ENCODE measurements at regions not wholly inside any gene's neighbourhood (a gene's known extent, or its start where the extent isn't known, plus 50 kb on each side); places are given as distances from the start of the nearest gene placed in this dataset.

GRCh38 chr5:167678481-167678880, 613.0 kb upstream of the WWC1 start:
- peak; percentile 46 for DNase-seq (ENCODE audit: low spot score)
- no peak for FAIRE-seq

- FAIRE-seq (peak; percentile 73), DNase-seq (ENCODE audit: low spot score) (peak; percentile 31)
Observed at GRCh38 chr5:167684251-167684650, 607.2 kb upstream of the WWC1 start.

GRCh38 chr5:167688341-167689130, 602.9 kb upstream of the WWC1 start:
- peak; percentile 80 for DNase-seq (ENCODE audit: low spot score)
- FAIRE-seq: peak; percentile 93

DNA sequence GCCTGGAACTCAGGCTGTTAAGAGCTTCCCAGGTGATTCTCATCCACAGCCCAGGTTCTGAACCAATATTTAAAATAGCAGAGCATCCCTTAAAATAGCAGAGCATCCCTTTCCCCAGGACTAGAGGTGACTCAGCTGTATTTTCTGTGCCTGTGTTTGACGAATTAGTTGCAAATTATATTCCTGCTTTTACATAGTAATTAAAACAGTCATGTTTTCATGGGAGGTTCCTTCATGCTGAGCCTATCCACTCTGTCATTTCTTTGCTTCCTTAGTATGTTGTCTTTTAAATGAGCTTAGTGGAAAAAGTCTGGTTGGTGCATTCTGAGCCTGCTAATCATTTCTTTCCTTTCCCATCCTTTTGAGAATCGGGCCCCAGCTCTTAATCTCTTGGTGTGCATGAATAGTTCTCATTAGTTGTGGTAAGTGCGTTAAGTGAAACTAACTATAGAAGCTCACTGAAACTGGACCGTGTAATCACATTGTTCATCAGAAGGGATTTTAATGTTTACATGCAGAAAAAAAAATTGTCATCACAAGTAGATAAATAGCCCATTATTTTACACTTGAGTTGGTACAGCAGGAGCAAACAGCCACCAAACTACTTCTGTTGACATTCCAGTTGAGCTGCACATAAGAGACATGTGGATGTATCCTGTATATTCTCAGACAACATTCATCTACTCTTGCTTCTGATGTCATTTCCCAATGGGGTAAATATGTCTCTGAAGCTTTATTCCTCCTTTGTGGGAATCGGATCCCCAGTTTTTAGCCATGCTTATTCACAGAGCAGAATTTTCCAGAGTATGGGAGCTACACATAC, 596.9 kb upstream of the WWC1 start:
- DNase-seq (ENCODE audit: low spot score) (no peak), FAIRE-seq (no peak)

GRCh38 chr5:167696558-167697314, 594.7 kb upstream of the WWC1 start:
- DNase-seq (ENCODE audit: low spot score) (no peak), FAIRE-seq (no peak)

GRCh38 chr5:167699432-167699831, 592.0 kb upstream of the WWC1 start:
- peak; percentile 99 for FAIRE-seq

DNA sequence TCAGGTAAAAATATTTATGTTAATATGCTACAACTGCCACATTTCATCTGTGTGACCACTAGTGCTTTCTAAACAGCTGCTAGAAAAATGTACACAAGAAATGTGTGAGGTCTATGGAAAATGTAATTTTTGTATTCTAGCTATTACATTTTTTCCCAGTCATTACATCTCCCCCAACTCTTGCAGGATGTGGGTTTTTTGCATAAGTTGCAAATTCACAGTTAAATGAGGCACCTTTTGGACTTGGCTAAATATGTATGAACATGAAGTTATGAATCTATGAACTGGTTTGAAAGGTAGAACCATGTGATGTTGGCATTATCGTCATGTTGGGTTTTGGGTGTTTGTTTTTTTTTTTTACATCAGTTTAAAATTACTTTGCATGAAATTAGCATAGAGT, 590.4 kb upstream of the WWC1 start:
- no peak for DNase-seq (ENCODE audit: low spot score)
- no peak for FAIRE-seq

More at GRCh38 chr5:167699432-167699831, 592.0 kb upstream of the WWC1 start:
- peak; percentile 100 for DNase-seq (ENCODE audit: low spot score)

DNA sequence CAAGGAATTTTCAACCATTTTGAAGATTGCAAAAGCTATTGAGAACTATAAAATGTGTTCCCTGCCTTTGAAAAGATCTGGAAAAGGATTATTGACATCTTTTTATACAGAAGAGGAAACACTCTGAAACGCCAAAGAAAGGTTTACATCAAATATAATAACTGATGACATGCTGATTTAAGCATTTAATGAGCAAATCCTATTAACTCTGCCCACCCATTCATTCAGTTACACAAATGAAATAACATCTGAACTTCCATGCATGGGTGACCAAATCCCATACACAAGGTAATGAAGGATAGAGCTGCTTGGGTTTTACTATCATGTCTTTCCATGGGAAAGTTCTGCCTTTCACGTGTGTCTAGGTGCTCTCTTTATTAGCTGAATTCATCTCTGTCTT, 589.4 kb upstream of the WWC1 start:
- FAIRE-seq: no peak
- no peak for DNase-seq (ENCODE audit: low spot score)

GRCh38 chr5:167708449-167708848, 583.0 kb upstream of the WWC1 start:
- FAIRE-seq: no peak
- no peak for DNase-seq (ENCODE audit: low spot score)

GRCh38 chr5:167709625-167710024, 581.8 kb upstream of the WWC1 start:
- no peak for DNase-seq (ENCODE audit: low spot score)
- FAIRE-seq: no peak

DNA sequence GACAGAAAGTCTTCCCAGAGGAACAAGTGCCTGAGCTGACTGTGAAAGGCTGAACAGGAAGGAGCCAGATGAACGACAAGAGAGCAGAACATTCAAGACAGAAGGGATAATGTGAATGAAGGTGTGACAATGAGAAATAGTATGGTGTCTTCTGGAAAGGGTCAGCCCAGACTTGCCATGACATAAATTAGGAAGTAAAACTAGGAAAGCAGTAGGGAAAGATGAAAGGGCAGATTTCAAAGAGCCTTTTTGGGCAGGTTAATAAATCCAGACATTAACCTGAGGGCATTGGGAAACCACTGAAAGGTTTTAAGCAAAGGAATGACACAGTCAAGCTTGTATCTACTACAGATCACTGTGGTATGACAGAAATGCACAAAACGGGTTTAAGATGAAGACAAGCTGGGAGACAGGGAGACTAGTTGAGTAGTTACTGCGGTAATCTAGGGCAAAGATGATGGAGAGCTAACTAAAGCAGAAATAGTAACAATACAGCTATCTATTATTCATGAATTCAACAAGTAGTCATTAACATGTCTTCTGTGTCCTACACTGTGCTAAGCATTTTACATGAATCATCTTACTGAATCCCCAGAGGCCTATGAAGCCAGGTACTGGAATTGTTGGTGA, 580.9 kb upstream of the WWC1 start:
- DNase-seq (ENCODE audit: low spot score) (no peak), FAIRE-seq (no peak)

DNA sequence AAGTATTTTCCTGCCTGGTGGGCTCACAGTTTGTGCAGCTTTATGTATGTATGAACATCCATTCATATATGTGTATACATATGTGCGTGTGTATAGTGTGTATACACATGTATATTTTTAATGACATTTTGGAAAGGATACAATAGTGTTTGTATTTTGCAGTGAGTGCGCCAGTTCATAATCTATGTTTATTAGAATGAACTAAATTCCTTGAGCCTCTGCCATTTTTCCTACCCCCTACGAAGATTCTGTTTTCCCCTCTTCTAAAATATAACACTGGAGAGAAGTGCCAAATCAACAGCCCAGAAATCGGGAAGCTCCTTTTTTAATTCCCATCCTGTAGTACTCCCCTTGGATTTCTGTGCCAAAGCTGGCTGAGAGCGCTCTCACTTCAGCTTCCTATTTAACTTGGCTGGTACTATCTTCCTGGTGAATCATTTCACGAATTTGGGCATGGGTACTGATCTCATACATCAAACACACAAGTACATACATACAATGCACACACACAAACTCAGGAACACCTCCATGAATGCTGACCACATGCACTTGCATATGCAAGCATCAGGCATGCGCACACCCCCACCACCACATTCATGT, 578.4 kb upstream of the WWC1 start:
- FAIRE-seq: no peak

DNA sequence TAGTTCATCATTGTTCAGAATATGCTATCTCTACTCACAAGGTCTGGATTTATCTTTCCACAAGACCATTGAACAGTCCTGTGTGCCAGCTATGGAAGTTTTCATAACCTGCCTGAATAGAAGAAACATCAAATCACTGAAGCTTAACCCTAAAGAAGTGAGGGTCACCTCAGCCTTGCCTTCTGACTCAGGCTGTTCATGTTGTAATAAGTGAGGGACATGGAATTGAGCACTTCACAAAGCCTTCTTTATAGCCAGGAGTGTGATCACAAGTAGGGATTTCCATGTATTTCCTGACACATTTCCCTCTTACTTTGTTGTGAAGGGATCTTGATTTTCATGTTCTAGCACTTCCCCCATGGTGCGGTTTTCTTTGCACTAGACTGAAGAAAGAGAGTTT, 577.5 kb upstream of the WWC1 start:
- FAIRE-seq: no peak
- DNase-seq (ENCODE audit: low spot score): no peak

More for the DNA sequence above, 578.4 kb upstream of the WWC1 start:
- no peak for DNase-seq (ENCODE audit: low spot score)

DNA sequence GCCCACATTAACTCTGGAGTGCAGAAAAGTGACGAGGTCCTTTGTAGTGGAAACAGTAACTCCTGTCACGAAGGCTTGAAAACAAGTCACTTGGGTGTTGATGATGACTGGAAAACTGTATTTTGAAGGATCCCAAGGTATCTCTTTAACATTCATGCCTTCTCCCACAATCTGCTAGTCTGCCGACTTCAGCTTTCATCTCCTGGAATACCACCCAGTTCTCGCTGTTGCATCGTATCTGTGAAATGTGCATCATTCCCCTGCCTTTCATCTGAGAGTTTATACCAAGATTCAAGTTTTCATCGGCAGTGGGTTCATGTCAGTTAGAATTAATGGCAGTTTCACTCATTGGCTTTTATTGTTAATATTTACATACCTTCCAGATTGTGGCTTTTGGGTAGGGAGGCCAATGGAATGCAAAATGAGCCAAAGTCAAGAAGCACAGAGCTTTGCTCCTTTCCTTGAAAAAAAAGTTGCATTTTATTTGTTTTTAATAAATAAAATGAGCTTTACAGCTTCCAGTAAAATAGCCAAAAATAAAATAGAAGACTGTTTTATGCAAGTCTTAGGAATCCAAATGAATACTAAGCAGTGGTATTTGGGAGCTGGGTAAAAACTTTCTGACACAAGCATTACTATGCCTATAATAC, 575.2 kb upstream of the WWC1 start:
- no peak for FAIRE-seq
- DNase-seq (ENCODE audit: low spot score): no peak

DNA sequence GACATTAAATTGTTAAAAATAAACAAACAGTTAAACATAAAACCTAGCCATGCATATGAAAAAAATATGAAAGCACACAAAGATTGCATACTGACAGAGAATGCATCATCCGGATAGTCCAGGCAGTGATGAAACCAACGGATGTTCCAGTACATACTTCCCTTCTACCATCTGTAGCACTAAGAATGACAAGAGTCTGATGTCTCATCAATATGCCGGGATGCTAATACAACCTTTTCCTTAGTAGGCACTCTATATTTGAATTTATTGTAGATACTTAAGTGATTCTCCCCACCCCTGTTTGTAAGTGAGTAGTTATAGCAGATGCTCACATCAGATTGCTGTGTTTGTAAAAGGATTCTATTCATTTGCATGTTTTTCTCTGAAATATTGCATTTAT, 571.2 kb upstream of the WWC1 start:
- no peak for DNase-seq (ENCODE audit: low spot score)
- no peak for FAIRE-seq

DNA sequence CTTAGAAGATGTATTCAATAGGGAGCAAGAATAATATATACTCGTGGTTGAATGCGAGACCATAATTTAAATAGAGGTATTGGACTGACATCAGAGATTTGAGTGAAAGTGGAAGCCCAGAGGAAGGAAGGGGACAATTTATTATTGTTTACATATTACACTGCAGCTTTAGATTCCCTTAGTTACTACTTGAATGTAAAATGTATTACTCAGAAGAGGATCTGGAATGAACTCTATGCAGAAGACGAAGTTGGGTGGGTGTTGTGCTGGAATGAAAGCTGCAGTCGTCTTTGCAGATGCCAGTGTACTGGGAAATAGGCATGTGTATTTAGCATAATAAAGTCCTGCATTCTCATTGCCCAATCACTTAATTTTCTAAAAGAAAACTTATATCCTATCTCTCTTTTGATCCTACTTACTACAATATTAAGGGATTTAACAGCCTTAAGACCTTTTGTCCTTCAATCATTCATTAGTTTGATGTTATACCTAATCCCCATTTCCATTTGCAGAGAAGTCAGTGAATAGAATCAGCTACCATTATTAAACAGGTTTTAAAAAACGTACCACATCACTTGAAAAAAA, 570.7 kb upstream of the WWC1 start:
- no peak for DNase-seq (ENCODE audit: low spot score)
- FAIRE-seq: no peak

- no peak for DNase-seq (ENCODE audit: low spot score)
- FAIRE-seq: no peak
Observed at GRCh38 chr5:167721926-167722440, 569.5 kb upstream of the WWC1 start.

DNA sequence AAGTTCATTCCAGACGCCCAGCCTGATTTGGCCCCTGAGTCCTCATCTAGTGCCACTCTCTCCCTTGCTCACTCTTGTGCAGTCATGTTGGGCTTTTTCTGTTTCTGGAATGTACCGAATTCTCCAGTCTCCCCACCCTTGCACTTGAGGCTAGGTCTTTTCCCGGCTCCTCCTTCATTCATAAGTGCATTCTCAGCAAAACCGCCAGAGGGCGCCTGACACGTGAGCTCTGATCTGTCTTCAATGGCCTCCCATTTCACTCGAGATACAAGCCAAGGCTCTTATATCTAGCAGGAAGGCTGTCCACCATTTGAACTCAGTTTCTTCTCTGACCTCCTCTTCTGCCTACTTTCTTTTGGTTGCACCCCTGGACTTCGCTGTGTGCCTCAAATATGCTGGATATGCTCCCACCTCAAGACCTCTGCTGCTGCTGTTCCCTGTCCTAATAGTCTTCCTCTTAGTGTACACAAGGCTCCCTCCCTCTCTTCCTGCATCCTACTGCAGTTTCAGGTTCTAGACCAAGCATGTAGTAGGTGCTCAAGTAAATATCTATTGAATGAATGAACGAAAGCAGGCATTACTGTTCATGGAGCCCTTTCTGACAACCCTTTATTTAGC, 568.1 kb upstream of the WWC1 start:
- peak; percentile 71 for FAIRE-seq
- peak; percentile 78 for DNase-seq (ENCODE audit: low spot score)

DNA sequence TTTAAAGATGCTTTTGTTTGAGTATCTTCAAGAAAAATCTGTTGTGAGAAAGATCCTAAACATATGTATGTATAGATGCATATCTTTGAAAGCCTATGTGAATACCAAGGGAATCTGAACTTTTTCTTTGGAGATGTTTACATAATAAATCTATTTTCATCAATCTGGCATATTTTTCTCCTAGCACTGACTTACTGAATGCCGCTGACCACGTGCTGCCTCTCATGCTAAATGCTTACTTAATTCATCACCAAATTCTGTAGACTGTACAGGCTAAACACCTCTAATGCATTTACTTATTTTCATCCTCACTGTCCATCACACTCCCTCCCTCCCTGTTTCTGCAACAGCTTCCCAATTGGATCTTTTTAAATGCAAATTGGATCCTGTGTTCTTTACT, 566.2 kb upstream of the WWC1 start:
- no peak for DNase-seq (ENCODE audit: low spot score)
- no peak for FAIRE-seq

Measured in RCC 7860 (cell line).